Upper lobe of left lung (tissue), 4 donors: ENCODE measurements at regions not wholly inside any gene's neighbourhood (a gene's known extent, or its start where the extent isn't known, plus 50 kb on each side); places are given as distances from the start of the nearest gene placed in this dataset.

ENCODE experiments used
- CTCF ChIP-seq, 6 experiments: fragments of 450-650 bp in 4 of 6; fragments of 200-600 bp in 2 of 6; sonication (generic) in 2 of 6; IDR thresholded peaks; one replicate each; pipeline ENCODE4 v1.5.1; 2016 to 2019; ENCODE audit warnings: antibody characterized with exemption in 6 of 6
- EP300 ChIP-seq, 4 donors: sonication (generic); formaldehyde crosslinking; IDR thresholded peaks; one replicate each; pipeline ENCODE4 v1.5.1; 2017; ENCODE audit warnings: antibody characterized with exemption in 4 of 4, control low read depth in 2 of 4

DNA sequence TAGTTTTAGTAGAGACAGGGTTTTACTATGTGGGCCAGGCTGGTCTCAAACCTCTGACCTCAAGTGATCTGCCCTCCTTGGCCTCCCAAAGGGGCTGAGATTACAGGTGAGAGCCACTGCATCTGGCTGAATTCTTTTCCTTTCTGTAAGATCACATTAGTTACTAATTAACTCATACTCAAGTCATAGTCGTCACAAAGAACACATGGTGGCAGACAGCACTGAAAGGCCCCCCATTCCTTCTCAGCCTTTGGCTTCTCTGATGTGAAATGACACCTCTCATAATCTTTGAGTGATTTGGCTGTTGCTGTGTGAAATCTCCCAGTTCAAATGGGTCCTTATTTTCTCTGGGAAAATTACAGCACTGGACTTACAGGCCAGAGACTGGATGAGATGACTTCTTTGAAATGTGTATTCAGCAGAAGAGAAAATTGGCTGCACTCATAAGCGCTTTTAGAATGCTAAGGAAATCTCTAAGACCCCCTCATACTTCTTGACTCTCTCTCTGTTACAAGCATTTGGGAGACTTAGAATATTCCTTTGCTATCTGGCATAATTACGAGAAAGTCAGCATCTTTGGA, 764.8 kb downstream of the RNF144A start:
- no peak for TF ChIP-seq CTCF (IDR thresholded peaks at IDR 0.05)
- no peak for TF ChIP-seq EP300 (IDR thresholded peaks at IDR 0.05)
